Brain microvascular endothelial cell (primary cell): ENCODE measurements at regions not wholly inside any gene's neighbourhood (a gene's known extent, or its start where the extent isn't known, plus 50 kb on each side); places are given as distances from the start of the nearest gene placed in this dataset.

Experiments used
- DNase-seq: peaks from one replicate; pipeline ENCODE4 v3.0.0-alpha.2; 2020
- H3K27ac ChIP-seq: fragments of 250-450 bp; sonication (Bioruptor Pico); 2 replicates; pipeline ENCODE4 v1.5.1; 2020; ENCODE audit warnings: mild to moderate bottlenecking, moderate library complexity
- H3K27me3 ChIP-seq: fragments of 250-450 bp; sonication (Bioruptor Pico); replicated peaks from 2 replicates; pipeline ENCODE4 v1.5.1; 2020; ENCODE audit warnings: mild to moderate bottlenecking
- H3K36me3 ChIP-seq: fragments of 250-450 bp; sonication (Bioruptor Pico); replicated peaks from 2 replicates; pipeline ENCODE4 v1.5.1; 2020; ENCODE audit warnings: mild to moderate bottlenecking
- H3K4me3 ChIP-seq: 2 replicates; pipeline ENCODE4 v1.5.1; 2011; ENCODE audit warnings: low read depth, mild to moderate bottlenecking, control low read depth, low read length, moderate library complexity
- in situ Hi-C: cut with HindIII; loops from 2 replicates; pipeline ENCODE4 v1.10.0; 2017; ENCODE audit warnings: low sequenced_read_pairs, low pct_ligation_motif_present
- TF ChIP-seq, protein P1 (sequence below): IDR thresholded peaks from 2 replicates; pipeline ENCODE4 v1.5.1; 2011; ENCODE audit warnings: low read depth, mild to moderate bottlenecking, moderate library complexity, low read length, control low read depth, inconsistent platforms; ENCODE audit errors: missing control alignments

DNA sequence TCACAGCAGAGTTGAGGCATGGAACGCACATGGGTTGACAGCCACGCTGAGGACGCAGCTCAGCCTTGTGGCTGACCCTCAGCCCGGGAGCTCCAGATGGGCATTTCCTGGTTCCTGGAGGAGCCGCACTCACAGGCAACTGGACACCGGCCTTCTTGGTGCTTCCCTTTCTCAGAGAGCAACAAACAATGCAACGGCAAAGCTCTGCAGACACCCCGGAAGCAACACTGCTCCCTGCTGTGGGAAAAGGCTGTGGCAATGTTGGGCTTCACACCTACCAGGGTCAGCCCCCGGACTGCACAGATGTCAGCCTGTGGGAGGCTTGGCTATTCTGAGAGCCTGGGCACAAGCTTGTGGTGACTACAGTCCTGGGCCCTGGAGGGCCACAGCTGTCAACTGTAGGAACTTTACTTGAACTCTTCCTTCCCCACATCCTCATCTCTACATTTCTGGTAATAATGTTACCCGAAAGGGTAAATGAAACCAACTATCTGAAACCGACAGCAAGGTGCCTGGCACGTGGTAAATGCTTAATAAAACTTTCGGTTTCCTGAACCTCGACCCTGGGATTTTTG, 597.5 kb upstream of the MKI67 start:
- Histone ChIP-seq H3K4me3 (no peak overlapping the region), H3K36me3 (no peaks in the 10 kb centered on the region), H3K27ac (no peak overlapping the region), H3K27me3 (no peaks in the 10 kb centered on the region)
- no peak for DNase-seq
- in situ Hi-C loops: no loop called here
- TF ChIP-seq, protein P1, sequence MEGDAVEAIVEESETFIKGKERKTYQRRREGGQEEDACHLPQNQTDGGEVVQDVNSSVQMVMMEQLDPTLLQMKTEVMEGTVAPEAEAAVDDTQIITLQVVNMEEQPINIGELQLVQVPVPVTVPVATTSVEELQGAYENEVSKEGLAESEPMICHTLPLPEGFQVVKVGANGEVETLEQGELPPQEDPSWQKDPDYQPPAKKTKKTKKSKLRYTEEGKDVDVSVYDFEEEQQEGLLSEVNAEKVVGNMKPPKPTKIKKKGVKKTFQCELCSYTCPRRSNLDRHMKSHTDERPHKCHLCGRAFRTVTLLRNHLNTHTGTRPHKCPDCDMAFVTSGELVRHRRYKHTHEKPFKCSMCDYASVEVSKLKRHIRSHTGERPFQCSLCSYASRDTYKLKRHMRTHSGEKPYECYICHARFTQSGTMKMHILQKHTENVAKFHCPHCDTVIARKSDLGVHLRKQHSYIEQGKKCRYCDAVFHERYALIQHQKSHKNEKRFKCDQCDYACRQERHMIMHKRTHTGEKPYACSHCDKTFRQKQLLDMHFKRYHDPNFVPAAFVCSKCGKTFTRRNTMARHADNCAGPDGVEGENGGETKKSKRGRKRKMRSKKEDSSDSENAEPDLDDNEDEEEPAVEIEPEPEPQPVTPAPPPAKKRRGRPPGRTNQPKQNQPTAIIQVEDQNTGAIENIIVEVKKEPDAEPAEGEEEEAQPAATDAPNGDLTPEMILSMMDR: no peak

DNA sequence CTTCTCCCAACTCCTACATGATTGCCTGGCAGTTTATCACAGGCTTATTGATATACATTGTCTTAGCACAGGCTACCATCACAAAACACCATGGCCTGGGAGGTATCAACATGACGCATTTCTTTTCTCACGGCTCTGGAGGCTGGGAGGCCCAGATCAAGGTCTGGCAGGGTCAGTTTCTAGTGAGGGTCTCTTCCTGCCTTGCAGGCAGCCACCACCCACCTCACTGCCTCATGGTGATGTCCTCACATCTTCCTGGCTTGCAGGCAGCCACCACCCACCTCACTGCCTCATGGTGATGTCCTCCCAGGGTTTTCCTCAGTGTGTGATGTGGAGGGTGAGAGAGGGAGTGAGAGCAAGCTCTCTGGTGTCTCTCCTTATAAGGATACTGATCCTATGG, 599.3 kb upstream of the MKI67 start:
- no peaks in the 10 kb centered on the region for H3K36me3 ChIP-seq
- H3K4me3 ChIP-seq: no peak overlapping the region
- no peaks in the 10 kb centered on the region for H3K27me3 ChIP-seq
- no peak for DNase-seq
- in situ Hi-C loops: no loop called here
- no peak overlapping the region for H3K27ac ChIP-seq
- TF ChIP-seq, protein P1: no peak

DNA sequence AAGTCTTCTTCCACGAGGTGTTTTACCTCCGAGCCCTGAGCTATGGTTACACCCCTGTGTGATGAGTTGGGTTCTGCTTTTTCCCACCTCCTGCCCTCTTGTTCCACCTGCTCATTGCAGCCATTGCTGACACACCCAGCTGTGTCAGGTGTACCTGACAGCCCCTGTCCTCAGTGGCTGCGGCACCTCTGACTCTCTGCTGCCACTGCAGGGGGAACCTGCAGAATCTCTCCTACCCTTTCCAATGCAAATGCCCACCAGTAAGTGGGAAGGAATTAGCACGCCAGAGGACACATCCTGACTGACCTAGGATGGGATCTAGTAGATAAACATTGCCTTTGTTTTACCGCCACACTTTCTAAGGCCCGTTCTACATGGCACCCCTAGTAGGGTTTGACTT, 600.9 kb upstream of the MKI67 start:
- Histone ChIP-seq H3K36me3 (no peaks in the 10 kb centered on the region), H3K27me3 (no peaks in the 10 kb centered on the region), H3K27ac (no peak overlapping the region), H3K4me3 (no peak overlapping the region)
- DNase-seq: no peak
- in situ Hi-C loops: no loop called here
- TF ChIP-seq, protein P1: no peak

DNA sequence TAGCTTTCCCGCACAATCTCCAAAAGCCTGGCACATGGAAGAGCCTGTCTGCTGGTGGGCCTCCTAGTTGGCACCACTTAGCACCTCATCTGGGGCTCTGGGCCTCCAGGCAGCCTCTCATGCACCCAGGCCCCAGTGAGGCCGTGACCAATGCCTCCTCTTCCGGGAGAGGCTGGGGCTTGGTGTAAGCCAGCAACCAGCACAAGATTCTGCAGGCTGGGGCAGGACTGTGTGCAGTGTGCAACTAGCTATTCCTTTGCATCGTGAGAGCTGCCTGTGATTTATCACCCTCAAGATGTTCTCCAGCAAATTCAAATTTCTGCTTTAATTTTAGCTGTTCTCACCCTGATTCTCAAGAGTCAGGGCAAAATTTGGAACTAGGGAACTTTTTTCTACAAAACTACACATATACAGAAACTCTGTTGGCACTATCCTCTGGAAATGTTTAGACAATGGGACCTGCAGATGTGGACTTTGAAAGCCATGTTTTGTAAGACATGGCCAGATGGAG, 603.7 kb upstream of the MKI67 start:
- no peak overlapping the region for H3K4me3 ChIP-seq
- no peak overlapping the region for H3K27ac ChIP-seq
- H3K27me3 ChIP-seq: no peaks in the 10 kb centered on the region
- DNase-seq: no peak
- TF ChIP-seq, protein P1: no peak
- in situ Hi-C loops: no loop called here
- no peaks in the 10 kb centered on the region for H3K36me3 ChIP-seq

- TF ChIP-seq, protein P1: no peak
- in situ Hi-C loops: no loop called here
These were observed 604.7 kb upstream of the MKI67 start for GRCh38 chr10:128730922-128731321.

DNA sequence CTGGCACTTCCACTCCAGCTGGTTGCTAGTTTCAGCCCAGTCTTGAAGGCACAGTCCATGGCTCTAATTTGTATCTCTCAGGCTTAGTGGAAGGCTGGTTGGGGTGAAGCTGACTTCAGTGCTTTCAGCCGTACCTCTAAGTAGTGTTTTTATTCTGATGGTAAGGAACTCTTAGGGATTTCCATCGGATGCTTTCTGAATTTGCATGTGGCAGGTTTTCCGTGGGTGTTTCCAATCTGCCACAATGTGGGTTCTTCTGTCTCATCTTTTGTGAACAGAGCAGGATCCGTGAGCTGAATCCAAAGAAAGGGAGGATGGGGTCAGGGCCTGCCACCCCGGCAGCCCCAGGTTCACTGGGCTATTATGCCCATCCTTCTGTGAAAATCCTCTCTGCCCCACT, 607.9 kb upstream of the MKI67 start:
- Histone ChIP-seq H3K27me3 (no peaks in the 10 kb centered on the region), H3K27ac (no peak overlapping the region), H3K36me3 (no peaks in the 10 kb centered on the region), H3K4me3 (no peak overlapping the region)
- no peak for DNase-seq
- in situ Hi-C loops: no loop called here
- TF ChIP-seq, protein P1: no peak

More at GRCh38 chr10:128730922-128731321, 604.7 kb upstream of the MKI67 start:
- H3K36me3 ChIP-seq: no peaks in the 10 kb centered on the region
- no peak for DNase-seq
- H3K27ac ChIP-seq: no peak overlapping the region
- no peaks in the 10 kb centered on the region for H3K27me3 ChIP-seq
- H3K4me3 ChIP-seq: no peak overlapping the region
